Neural cell (in vitro differentiated cells): ENCODE measurements at regions not wholly inside any gene's neighbourhood (a gene's known extent, or its start where the extent isn't known, plus 50 kb on each side); places are given as distances from the start of the nearest gene placed in this dataset.

Experiments
- H2AFZ ChIP-seq: fragments of 200-600, 300-800 bp; sonication (generic), shearing (Covaris generic); 2 replicates; pipeline ENCODE4 v1.6.0; 2014; ENCODE audit warnings: low read depth, mild to moderate bottlenecking, antibody characterized with exemption, low read length, moderate library complexity
- H3F3A ChIP-seq: fragments of 200-600 bp; shearing (Covaris generic); 2 replicates; pipeline ENCODE4 v1.6.1; 2016; ENCODE audit warnings: mild to moderate bottlenecking, moderate library complexity, mixed read lengths, antibody characterized with exemption, low read length; ENCODE audit not compliant: insufficient read depth, poor library complexity, severe bottlenecking
- H3K27ac ChIP-seq: fragments of 200-600, 300-800 bp; sonication (generic), shearing (Covaris generic); 2 replicates; pipeline ENCODE4 v1.5.1; 2014; ENCODE audit warnings: mild to moderate bottlenecking, low read length, moderate library complexity
- H3K27me3 ChIP-seq: fragments of 300-800, 200-600 bp; sonication (generic), shearing (Covaris generic); 2 replicates; pipeline ENCODE4 v1.6.0; 2014; ENCODE audit warnings: mild to moderate bottlenecking, low read depth, low read length, moderate library complexity; ENCODE audit not compliant: insufficient read depth
- H3K36me3 ChIP-seq: fragments of 300-800, 200-600 bp; sonication (generic), shearing (Covaris generic); 2 replicates; pipeline ENCODE4 v1.5.1; 2014; ENCODE audit warnings: mild to moderate bottlenecking, antibody characterized with exemption, low read length, moderate library complexity; ENCODE audit not compliant: insufficient read depth
- H3K4me2 ChIP-seq: fragments of 300-800, 200-600 bp; sonication (generic), shearing (Covaris generic); 2 replicates; pipeline ENCODE4 v1.6.0; 2014; ENCODE audit warnings: mild to moderate bottlenecking, low read length
- H3K4me3 ChIP-seq: fragments of 300-800, 200-600 bp; sonication (generic), shearing (Covaris generic); 2 replicates; pipeline ENCODE4 v1.5.1; 2014; ENCODE audit warnings: mild to moderate bottlenecking, low read length, moderate library complexity
- H3K79me2 ChIP-seq: fragments of 200-600 bp; shearing (Covaris generic); replicated peaks from 2 replicates; pipeline ENCODE4 v1.6.0; 2014; ENCODE audit warnings: mild to moderate bottlenecking, low read length, moderate library complexity; ENCODE audit not compliant: insufficient read depth
- H3K9ac ChIP-seq: fragments of 300-800, 200-600 bp; sonication (generic), shearing (Covaris generic); 2 replicates; pipeline ENCODE4 v1.6.1; 2016; ENCODE audit warnings: mild to moderate bottlenecking, low read length, mixed read lengths
- H3K9me2 ChIP-seq: fragments of 200-600 bp; shearing (Covaris generic); 2 replicates; pipeline ENCODE4 v1.6.1; 2016; ENCODE audit warnings: mild to moderate bottlenecking, low read length, mixed read lengths; ENCODE audit not compliant: insufficient read depth
- H3K9me3 ChIP-seq: fragments of 200-600, 300-800 bp; sonication (generic), shearing (Covaris generic); 2 replicates; pipeline ENCODE4 v1.6.1; 2016; ENCODE audit warnings: mild to moderate bottlenecking, mixed run types, low read length, moderate library complexity, mixed read lengths
- H4K20me1 ChIP-seq: fragments of 200-600 bp; shearing (Covaris generic); 2 replicates; pipeline ENCODE4 v1.6.1; 2016; ENCODE audit warnings: mild to moderate bottlenecking, mixed run types; ENCODE audit not compliant: insufficient read depth
- EP300 ChIP-seq: fragments of 450-650 bp; conservative IDR thresholded peaks from 2 replicates; pipeline ENCODE4 v1.6.1; 2014; ENCODE audit warnings: antibody characterized with exemption, mild to moderate bottlenecking, moderate library complexity; ENCODE audit not compliant: poor library complexity, severe bottlenecking
- EZH2 ChIP-seq: fragments of 200-600, 300-800 bp; shearing (Covaris generic), sonication (generic); IDR thresholded peaks from 2 replicates; pipeline ENCODE4 v1.6.1; 2014; ENCODE audit warnings: antibody characterized with exemption, low read length, borderline replicate concordance, mild to moderate bottlenecking; ENCODE audit not compliant: insufficient read depth, poor library complexity, severe bottlenecking
- MXI1 ChIP-seq: fragments of 450-650 bp; conservative IDR thresholded peaks from 2 replicates; pipeline ENCODE4 v1.6.1; 2014; ENCODE audit warnings: antibody characterized with exemption, mild to moderate bottlenecking; ENCODE audit not compliant: poor library complexity, severe bottlenecking
- POLR2AphosphoS5 ChIP-seq: IDR thresholded peaks from 2 replicates; pipeline ENCODE4 v1.6.1; 2012
- RAD21 ChIP-seq: fragments of 450-650 bp; conservative IDR thresholded peaks from 2 replicates; pipeline ENCODE4 v1.6.1; 2014; ENCODE audit warnings: antibody characterized with exemption, mild to moderate bottlenecking, moderate library complexity
- SMC3 ChIP-seq: fragments of 450-650 bp; conservative IDR thresholded peaks from 2 replicates; pipeline ENCODE4 v1.6.1; 2014; ENCODE audit warnings: antibody characterized with exemption, mild to moderate bottlenecking, moderate library complexity; ENCODE audit not compliant: poor library complexity
- TAF1 ChIP-seq: IDR thresholded peaks from 2 replicates; pipeline ENCODE4 v1.6.1; 2012; ENCODE audit warnings: low read depth
- TF ChIP-seq, protein P1 (sequence below): fragments of 450-650 bp; IDR thresholded peaks from 2 replicates; pipeline ENCODE4 v1.5.1; 2014; ENCODE audit warnings: antibody characterized with exemption, mild to moderate bottlenecking, moderate library complexity; ENCODE audit not compliant: poor library complexity, severe bottlenecking
- TF ChIP-seq, protein P2 (sequence below): IDR thresholded peaks from 2 replicates; pipeline ENCODE4 v1.6.1; 2012; ENCODE audit warnings: borderline replicate concordance

DNA sequence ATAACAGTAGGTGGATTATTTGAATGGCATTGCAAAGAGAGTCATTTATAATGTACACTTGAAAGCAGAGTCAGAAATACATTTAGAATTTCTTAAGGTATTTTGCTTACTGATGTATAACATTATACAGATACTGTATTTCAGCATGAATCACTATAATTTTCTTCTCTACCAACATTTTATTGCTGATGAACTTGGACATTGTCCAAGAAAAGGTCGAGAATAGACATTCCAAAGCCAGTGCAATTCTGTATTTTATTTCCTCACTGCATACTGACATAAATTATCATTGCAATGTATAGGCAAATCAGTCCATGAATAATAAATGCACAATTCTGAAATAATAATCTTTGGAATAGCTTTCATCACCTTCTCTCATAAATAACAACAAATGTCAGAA is 1420.0 kb upstream of the EYS start:
- Histone ChIP-seq H3K4me2 (no peak overlapping the region), H3K9ac (no peak overlapping the region), H4K20me1 (no peaks in the 10 kb centered on the region), H3K79me2 (no peaks in the 10 kb centered on the region), H3K9me2 (no peaks in the 10 kb centered on the region), H3K27me3 (no peaks in the 10 kb centered on the region), H2AFZ (no peak overlapping the region), H3K4me3 (no peak overlapping the region), H3K36me3 (no peaks in the 10 kb centered on the region), H3K27ac (no peak overlapping the region), H3F3A (no peaks in the 10 kb centered on the region), H3K9me3 (no peaks in the 10 kb centered on the region)
- TF ChIP-seq EZH2 (no peak), EP300 (no peak), MXI1 (no peak), RAD21 (no peak), TAF1 (no peak), SMC3 (no peak), POLR2AphosphoS5 (no peak)
- TF ChIP-seq, protein P1, sequence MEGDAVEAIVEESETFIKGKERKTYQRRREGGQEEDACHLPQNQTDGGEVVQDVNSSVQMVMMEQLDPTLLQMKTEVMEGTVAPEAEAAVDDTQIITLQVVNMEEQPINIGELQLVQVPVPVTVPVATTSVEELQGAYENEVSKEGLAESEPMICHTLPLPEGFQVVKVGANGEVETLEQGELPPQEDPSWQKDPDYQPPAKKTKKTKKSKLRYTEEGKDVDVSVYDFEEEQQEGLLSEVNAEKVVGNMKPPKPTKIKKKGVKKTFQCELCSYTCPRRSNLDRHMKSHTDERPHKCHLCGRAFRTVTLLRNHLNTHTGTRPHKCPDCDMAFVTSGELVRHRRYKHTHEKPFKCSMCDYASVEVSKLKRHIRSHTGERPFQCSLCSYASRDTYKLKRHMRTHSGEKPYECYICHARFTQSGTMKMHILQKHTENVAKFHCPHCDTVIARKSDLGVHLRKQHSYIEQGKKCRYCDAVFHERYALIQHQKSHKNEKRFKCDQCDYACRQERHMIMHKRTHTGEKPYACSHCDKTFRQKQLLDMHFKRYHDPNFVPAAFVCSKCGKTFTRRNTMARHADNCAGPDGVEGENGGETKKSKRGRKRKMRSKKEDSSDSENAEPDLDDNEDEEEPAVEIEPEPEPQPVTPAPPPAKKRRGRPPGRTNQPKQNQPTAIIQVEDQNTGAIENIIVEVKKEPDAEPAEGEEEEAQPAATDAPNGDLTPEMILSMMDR: no peak
- TF ChIP-seq, protein P2, sequence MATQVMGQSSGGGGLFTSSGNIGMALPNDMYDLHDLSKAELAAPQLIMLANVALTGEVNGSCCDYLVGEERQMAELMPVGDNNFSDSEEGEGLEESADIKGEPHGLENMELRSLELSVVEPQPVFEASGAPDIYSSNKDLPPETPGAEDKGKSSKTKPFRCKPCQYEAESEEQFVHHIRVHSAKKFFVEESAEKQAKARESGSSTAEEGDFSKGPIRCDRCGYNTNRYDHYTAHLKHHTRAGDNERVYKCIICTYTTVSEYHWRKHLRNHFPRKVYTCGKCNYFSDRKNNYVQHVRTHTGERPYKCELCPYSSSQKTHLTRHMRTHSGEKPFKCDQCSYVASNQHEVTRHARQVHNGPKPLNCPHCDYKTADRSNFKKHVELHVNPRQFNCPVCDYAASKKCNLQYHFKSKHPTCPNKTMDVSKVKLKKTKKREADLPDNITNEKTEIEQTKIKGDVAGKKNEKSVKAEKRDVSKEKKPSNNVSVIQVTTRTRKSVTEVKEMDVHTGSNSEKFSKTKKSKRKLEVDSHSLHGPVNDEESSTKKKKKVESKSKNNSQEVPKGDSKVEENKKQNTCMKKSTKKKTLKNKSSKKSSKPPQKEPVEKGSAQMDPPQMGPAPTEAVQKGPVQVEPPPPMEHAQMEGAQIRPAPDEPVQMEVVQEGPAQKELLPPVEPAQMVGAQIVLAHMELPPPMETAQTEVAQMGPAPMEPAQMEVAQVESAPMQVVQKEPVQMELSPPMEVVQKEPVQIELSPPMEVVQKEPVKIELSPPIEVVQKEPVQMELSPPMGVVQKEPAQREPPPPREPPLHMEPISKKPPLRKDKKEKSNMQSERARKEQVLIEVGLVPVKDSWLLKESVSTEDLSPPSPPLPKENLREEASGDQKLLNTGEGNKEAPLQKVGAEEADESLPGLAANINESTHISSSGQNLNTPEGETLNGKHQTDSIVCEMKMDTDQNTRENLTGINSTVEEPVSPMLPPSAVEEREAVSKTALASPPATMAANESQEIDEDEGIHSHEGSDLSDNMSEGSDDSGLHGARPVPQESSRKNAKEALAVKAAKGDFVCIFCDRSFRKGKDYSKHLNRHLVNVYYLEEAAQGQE: no peak

DNA sequence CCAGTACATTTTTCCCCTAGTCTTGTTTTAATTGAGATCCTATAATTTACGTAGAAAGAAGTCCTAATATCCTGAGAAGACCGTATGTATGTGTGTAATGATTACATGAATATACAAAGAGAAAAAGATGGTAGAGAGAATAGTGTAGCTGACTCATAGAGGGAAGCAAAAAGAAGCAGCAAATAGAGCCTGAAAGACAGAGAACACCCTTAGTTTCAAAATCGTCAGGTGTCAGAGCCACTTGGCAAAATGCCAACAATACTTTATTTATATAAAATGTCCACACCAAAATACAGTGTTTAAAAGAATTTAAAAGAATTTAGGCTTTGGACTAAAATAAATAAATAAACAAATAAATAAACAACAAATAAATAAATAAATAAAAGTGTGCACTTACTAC is 1414.1 kb upstream of the EYS start:
- H3K9me2 ChIP-seq: no peaks in the 10 kb centered on the region
- no peak overlapping the region for H3K4me3 ChIP-seq
- no peaks in the 10 kb centered on the region for H4K20me1 ChIP-seq
- H3K36me3 ChIP-seq: no peaks in the 10 kb centered on the region
- H3K9ac ChIP-seq: no peak overlapping the region
- H3K27ac ChIP-seq: no peak overlapping the region
- no peaks in the 10 kb centered on the region for H3K79me2 ChIP-seq
- H3K4me2 ChIP-seq: no peak overlapping the region
- H3K9me3 ChIP-seq: no peaks in the 10 kb centered on the region
- no peaks in the 10 kb centered on the region for H3K27me3 ChIP-seq
- H3F3A ChIP-seq: no peaks in the 10 kb centered on the region
- TF ChIP-seq TAF1 (no peak), RAD21 (no peak), SMC3 (no peak), POLR2AphosphoS5 (no peak), MXI1 (no peak)
- TF ChIP-seq, protein P2: no peak
- TF ChIP-seq, protein P1: no peak
- no peak overlapping the region for H2AFZ ChIP-seq
